ENCODE measurements at regions not wholly inside any gene's neighbourhood (a gene's known extent, or its start where the extent isn't known, plus 50 kb on each side); places are given as distances from the start of the nearest gene placed in this dataset.
A peak's percentile ranks its signal among the peaks of the same experiment; 100 is the strongest.
"Not testable (repeated sequence)": the region's sequence is repeated elsewhere in the genome, so short reads cannot be mapped to it uniquely, and the experiment has no call there.

- DNase-seq (ENCODE audit: low spot score) = no peak
These were observed 1941.1 kb upstream of the CDH6 start for GRCh38 chr5:29252390-29252789.

- no peak for DNase-seq (ENCODE audit: low spot score)
These were observed 1946.0 kb upstream of the CDH6 start for GRCh38 chr5:29247346-29248028.

- DNase-seq (ENCODE audit: low spot score) = no peak
These were observed 1953.1 kb upstream of the CDH6 start for GRCh38 chr5:29240379-29240778.

- DNase-seq (ENCODE audit: low spot score) = no peak
These were observed 1953.9 kb upstream of the CDH6 start for GRCh38 chr5:29239606-29240005.

DNA sequence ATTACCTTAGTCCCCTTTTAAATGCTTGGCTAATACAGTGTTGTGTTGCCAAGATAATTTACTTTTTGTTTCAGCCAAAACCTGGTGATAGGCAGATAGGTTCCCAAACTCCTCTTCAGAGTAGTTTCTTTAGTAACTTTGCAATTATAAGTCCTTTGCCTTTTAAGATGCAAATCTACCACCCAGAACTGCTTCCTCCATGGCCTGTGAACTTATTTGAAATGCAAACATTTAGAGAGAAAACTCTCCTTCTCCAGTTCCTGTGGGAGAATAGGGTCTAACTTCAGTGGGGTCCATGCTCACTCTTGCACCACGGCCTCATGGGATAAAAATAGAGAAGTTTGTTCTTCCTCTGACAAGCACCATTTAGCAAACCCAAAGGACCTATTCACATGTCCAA lies 1955.4 kb upstream of the CDH6 start:
- no peak for DNase-seq (ENCODE audit: low spot score)

GRCh38 chr5:29231154-29231553 lies 1962.3 kb upstream of the CDH6 start:
- no peak for DNase-seq (ENCODE audit: low spot score)

DNA sequence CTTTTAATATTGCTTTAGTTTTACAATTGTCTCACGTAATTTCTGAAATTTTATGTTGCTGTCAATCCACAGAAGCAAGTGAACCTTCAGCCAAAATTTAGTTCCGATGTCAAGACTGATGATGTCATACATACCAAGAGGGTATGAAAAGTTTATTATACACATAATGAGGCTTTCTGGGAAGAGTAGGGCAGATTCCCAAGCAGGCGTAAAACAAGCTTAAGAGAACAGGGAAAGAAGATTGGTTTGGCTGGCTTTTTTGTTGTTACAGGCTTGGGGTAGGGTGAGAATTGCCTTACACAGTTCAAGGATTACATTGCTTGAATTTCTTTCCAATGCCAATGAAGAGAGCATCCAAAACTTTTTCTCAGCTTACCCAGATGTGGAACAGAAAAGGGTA lies 1962.9 kb upstream of the CDH6 start:
- DNase-seq (ENCODE audit: low spot score) = no peak

- no peak for DNase-seq (ENCODE audit: low spot score)
These were observed 1964.0 kb upstream of the CDH6 start for GRCh38 chr5:29229461-29229860.

GRCh38 chr5:29218138-29218537 lies 1975.3 kb upstream of the CDH6 start:
- peak; percentile 9 for DNase-seq (ENCODE audit: low spot score)

DNA sequence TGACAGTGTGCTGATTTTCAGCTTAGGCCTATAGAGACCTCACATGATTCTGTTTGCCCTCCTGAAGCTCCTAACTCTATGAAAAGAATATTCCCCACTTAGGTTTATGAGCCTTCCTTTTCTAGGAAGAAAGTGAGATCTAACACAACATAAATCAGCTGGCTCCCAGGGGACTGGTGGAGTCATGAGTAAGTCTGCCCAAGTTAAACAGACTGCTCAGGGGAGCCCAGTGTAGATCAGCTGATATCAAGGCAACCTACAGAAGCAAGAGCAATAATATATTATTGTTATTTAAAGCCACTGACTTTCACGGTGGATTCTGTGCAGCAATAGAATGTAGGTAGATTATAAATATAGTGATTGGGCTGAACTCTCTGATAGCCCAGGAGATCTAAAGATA lies 1978.6 kb upstream of the CDH6 start:
- no peak for DNase-seq (ENCODE audit: low spot score)

GRCh38 chr5:29213475-29213874 lies 1980.0 kb upstream of the CDH6 start:
- no peak for DNase-seq (ENCODE audit: low spot score)

DNA sequence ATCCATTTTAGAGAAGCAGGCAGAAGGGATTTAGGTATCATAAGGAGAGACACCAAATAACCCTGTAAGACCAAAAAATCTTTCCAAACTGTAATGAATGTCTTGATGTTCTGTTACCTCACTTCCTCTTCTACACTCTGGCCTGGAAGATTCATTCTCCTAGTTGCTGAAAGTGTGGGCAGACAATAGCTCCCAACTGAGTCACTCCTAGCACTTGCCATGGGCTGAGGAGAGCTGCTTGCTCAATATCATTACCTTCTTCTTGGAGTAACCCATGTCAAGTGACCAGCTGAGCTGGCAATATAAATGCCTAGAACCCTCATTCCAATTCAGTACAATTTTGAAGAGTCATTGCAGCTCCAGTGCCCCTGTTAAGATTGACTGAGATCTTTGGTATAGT lies 1985.5 kb upstream of the CDH6 start:
- no peak for DNase-seq (ENCODE audit: low spot score)

GRCh38 chr5:29203049-29203448 lies 1990.4 kb upstream of the CDH6 start:
- DNase-seq (ENCODE audit: low spot score) = no peak

DNA sequence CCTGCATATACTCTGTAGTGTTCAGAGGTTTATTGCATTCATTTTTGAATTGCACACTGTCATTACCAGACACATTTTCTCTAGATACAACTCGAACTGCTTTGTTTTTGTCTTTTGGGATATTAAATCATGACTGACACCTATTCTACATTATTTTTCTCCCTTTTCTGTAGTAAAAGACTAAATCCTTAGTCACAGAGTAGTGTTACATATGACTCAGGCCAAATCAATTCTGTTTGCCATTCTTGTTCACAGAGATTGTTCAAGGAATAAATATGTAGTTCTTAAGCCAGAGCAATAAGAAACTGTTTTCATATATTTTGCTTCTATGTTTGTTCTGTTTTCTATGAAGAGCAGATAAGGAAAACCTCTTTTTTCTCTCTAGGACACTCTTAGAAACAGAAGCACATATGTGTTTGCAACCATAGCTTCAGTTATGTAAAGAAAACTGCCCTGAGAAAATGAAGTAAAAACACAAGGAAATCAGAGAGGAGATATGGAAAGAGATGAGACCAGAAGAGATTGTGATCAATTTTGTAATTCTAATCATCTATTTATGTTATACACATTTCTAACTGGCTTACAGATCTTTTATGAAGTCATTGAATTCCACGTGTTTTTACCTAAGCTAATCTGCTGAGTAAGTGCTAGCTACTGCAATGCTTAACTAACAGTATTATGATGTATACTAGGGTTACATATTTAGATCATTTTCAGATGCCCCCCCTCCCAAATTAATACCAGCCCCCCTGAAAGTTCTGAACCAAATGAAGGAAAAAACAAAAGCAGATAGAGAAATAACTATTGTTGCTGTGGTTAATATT lies 1995.6 kb upstream of the CDH6 start:
- DNase-seq (ENCODE audit: low spot score) = no peak

GRCh38 chr5:29193972-29194371 lies 1999.5 kb upstream of the CDH6 start:
- DNase-seq (ENCODE audit: low spot score) = no peak

DNA sequence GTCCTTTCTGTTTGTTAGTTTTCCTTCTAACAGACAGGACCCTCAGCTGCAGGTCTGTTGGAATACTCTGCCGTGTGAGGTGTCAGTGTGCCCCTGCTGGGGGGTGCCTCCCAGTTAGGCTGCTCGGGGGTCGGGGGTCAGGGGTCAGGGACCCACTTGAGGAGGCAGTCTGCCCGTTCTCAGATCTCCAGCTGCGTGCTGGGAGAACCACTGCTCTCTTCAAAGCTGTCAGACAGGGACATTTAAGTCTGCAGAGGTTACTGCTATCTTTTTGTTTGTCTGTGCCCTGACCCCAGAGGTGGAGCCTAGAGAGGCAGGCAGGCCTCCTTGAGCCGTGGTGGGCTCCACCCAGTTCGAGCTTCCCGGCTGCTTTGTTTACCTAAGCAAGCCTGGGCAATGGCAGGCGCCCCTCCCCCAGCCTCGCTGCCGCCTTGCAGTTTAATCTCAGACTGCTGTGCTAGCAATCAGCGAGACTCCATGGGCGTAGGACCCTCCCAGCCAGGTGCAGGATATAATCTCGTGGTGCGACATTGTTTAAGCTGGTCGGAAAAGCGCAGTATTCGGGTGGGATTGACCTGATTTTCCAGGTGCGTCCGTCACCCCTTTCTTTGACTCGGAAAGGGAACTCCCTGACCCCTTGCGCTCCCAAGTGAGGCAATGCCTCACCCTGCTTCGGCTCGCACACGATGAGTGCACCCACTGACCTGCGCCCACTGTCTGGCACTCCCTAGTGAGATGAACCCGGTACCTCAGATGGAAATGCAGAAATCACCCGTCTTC lies 2002.0 kb upstream of the CDH6 start:
- not testable (repeated sequence) for DNase-seq (ENCODE audit: low spot score)

- DNase-seq (ENCODE audit: low spot score) = not testable (repeated sequence)
These were observed 2003.1 kb upstream of the CDH6 start for GRCh38 chr5:29190398-29190797.

DNA sequence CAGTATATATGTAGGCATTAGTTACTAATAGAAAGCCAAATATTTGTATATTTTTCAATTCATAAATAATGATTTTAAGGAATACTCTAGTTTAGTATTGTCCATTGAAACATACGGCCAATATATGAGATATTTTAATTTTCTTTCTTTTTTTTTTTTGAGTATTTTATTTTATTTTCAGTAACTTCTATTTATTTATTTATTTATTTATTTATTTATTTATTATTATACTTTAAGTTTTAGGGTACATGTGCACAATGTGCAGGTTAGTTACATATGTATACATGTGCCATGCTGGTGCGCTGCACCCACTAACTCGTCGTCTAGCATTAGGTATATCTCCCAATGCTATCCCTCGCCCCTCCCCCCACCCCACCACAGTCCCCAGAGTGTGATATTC lies 2007.1 kb upstream of the CDH6 start:
- DNase-seq (ENCODE audit: low spot score) = not testable (repeated sequence)

DNA sequence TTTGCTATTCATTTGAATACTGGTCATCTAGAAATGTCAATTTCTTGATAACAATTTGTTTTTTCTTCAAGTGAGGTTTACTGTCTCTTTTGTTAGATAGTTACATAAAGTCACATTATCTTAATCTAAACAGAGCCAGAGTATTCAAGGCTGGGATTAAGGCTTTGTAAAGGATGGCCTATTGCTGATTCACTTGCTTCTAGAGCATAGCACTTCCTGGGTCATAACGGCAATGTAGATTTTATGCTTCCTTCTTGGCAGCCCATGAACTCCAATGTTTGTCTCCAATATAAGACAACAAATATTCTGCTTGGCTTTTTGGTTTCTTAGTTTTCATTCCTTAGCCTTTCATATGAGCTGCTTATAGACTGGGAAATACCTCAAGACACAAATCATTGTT lies 2007.9 kb upstream of the CDH6 start:
- no peak for DNase-seq (ENCODE audit: low spot score)

DNA sequence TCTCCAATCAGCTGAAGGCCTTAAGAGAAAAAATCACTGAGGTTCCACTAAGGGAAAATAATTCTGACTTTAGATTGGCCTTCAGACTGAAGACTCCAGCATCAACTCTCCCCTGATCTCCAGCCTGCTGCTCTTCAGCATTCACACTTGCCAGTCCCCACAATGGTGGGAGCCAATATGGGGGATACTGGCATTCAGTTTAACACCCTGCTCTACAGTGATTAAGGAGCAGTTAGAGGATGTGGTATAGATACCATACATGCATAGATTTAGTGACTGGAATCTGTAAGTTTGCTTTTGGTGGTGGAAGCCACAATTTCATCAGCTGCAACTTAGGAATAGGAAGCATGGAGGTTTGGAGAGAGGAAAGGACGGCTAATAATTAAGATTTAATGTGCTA lies 2017.7 kb upstream of the CDH6 start:
- no peak for DNase-seq (ENCODE audit: low spot score)

DNA sequence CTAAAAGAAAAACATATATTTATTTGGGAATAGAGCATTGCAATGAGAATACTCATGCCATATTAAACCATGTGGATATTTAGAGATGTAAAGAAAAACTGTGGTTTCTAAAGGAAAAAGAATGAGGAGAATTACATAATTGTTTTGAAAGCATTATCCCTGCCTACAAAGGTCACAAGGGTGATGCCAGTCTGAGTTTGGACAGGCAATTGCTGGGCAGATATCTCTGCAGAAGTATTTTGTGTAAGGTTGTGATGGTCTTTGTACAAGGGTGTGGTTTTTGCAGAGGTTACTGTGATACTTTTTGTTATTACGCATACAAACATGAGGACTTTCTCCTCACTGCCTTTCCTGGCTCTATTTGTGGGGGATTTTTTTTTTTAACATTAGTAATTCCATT lies 2022.9 kb upstream of the CDH6 start:
- no peak for DNase-seq (ENCODE audit: low spot score)

DNA sequence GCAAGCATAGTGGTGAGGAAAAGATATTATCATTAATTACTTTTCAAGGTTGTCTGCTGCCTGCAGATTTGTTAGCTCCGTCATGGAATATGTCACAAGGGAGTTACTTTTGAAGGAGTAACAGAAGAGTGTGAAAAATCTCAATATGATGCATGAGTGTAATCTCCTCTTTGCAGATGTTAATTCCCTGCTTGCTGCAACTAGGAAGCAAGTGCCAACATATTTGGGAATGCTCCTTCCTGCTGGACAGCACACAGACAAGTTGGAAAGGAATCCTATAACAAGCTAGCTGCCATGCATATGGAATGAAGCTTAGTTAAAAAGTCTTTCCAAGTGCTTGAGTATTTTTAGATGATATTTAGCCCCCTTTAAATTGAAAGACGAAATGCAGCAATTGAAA lies 2023.6 kb upstream of the CDH6 start:
- DNase-seq (ENCODE audit: low spot score) = no peak

DNA sequence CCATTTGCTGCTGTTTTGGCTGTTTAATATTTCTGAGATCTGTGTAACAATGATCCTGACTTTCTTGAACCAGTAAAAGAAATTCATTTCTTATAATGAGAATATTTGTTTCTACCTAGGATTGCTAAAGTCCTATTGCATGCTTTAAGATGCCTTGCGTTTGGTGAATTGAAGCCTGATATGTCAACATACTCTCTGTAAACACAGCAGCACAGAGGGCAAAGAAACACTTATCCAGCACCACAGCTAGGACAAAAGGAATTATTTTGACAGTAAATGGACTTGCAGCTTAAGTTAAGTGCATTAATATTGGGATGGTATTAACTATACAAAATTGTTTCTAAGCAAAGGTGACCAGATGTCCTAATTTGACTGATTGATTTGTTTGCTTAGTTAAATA lies 2031.2 kb upstream of the CDH6 start:
- no peak for DNase-seq (ENCODE audit: low spot score)

All from LoVo (cell line).